Mucosa of descending colon (tissue), 3 donors: ENCODE measurements at regions not wholly inside any gene's neighbourhood (a gene's known extent, or its start where the extent isn't known, plus 50 kb on each side); places are given as distances from the start of the nearest gene placed in this dataset.

ENCODE experiments used
- ATAC-seq: fragments of 200-7000 bp; cut with Tn5 transposase; one replicate; pipeline ENCODE4 v1.9.1; 2020; ENCODE audit warnings: mild to moderate bottlenecking, moderate library complexity
- DNase-seq, 3 donors: peaks; one replicate each; pipeline ENCODE4 v3.0.0-alpha.2; 2020
- H3K36me3 ChIP-seq: fragments of 200-600 bp; one replicate; pipeline ENCODE4 v1.8.0; 2021; ENCODE audit warnings: low read depth, mild to moderate bottlenecking
- H3K4me1 ChIP-seq: fragments of 200-600 bp; one replicate; pipeline ENCODE4 v1.8.0; 2021; ENCODE audit warnings: low read depth, mild to moderate bottlenecking
- H3K4me3 ChIP-seq: fragments of 200-600 bp; one replicate; pipeline ENCODE4 v1.8.0; 2021; ENCODE audit warnings: mild to moderate bottlenecking
- H3K9me3 ChIP-seq: fragments of 200-600 bp; one replicate; pipeline ENCODE4 v1.8.0; 2021; ENCODE audit warnings: mild to moderate bottlenecking
- intact Hi-C, 2 donors: fragments of 100-400 bp; cut with DNase I in 1 of 2; cut with micrococcal nuclease in 1 of 2; formaldehyde crosslinking; loops; one replicate each; pipeline versions ENCODE4 v1.11.0 to v1.11.1; 2022; cut with DNase I, micrococcal nuclease
- TF ChIP-seq, protein P1 (sequence below): fragments of 200-600 bp; IDR thresholded peaks from one replicate; pipeline ENCODE4 v1.8.0; 2022; ENCODE audit warnings: antibody characterized with exemption, mild to moderate bottlenecking
- donor health status: DM: no; HTN: no; CAD: no; lungs with moderate emphysema.
- donor health status: DM: no; HTN: no; CAD: no.
- donor health status: DM: no; HTN: yes; CAD: no.

GRCh38 chr2:51291762-51292551 is 260.0 kb upstream of the NRXN1 start:
- intact Hi-C loops: no loop called here
- TF ChIP-seq, protein P1, sequence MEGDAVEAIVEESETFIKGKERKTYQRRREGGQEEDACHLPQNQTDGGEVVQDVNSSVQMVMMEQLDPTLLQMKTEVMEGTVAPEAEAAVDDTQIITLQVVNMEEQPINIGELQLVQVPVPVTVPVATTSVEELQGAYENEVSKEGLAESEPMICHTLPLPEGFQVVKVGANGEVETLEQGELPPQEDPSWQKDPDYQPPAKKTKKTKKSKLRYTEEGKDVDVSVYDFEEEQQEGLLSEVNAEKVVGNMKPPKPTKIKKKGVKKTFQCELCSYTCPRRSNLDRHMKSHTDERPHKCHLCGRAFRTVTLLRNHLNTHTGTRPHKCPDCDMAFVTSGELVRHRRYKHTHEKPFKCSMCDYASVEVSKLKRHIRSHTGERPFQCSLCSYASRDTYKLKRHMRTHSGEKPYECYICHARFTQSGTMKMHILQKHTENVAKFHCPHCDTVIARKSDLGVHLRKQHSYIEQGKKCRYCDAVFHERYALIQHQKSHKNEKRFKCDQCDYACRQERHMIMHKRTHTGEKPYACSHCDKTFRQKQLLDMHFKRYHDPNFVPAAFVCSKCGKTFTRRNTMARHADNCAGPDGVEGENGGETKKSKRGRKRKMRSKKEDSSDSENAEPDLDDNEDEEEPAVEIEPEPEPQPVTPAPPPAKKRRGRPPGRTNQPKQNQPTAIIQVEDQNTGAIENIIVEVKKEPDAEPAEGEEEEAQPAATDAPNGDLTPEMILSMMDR: no peak
- no peak for DNase-seq
- H3K4me3 ChIP-seq: no peak overlapping the region
- ATAC-seq: no peak
- no peaks in the 10 kb centered on the region for H3K36me3 ChIP-seq
- no peaks in the 10 kb centered on the region for H3K9me3 ChIP-seq
- no peaks in the 10 kb centered on the region for H3K4me1 ChIP-seq

GRCh38 chr2:51290725-51291124 is 258.8 kb upstream of the NRXN1 start:
- no peak for ATAC-seq
- H3K4me1 ChIP-seq: no peaks in the 10 kb centered on the region
- DNase-seq: no peak
- TF ChIP-seq, protein P1: no peak
- no peak overlapping the region for H3K4me3 ChIP-seq
- H3K9me3 ChIP-seq: no peaks in the 10 kb centered on the region
- intact Hi-C loops: no loop called here
- no peaks in the 10 kb centered on the region for H3K36me3 ChIP-seq

- ATAC-seq: no peak
- H3K36me3 ChIP-seq: no peaks in the 10 kb centered on the region
- no peak overlapping the region for H3K4me3 ChIP-seq
- intact Hi-C loops: no loop called here
- H3K4me1 ChIP-seq: no peaks in the 10 kb centered on the region
- no peaks in the 10 kb centered on the region for H3K9me3 ChIP-seq
- TF ChIP-seq, protein P1: no peak
- DNase-seq: no peak
These were observed 257.1 kb upstream of the NRXN1 start for GRCh38 chr2:51289045-51289444.

DNA sequence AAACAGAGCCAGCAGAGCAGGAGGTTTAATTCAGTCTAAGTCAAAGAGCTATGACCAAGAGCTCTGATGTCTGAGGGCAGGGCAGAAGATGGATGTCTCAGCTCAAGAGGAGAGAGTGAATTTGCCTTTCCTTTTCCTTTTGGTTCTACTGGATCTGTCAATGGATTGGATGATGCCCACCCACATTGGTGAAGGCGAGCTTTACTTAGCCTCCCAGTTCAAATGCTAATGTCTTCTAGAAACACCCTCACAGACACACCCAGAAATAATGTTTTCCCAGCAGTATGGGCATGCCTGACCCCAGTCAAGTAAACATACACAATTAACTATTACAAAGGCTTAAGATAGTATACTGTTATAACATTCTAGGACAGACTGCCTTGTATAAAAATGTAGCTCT is 236.3 kb upstream of the NRXN1 start:
- no peaks in the 10 kb centered on the region for H3K9me3 ChIP-seq
- TF ChIP-seq, protein P1: no peak
- no peaks in the 10 kb centered on the region for H3K4me1 ChIP-seq
- no peak overlapping the region for H3K4me3 ChIP-seq
- no peak for DNase-seq
- intact Hi-C loops: no loop called here
- ATAC-seq: no peak
- no peaks in the 10 kb centered on the region for H3K36me3 ChIP-seq

GRCh38 chr2:51265539-51265938 is 233.6 kb upstream of the NRXN1 start:
- Histone ChIP-seq H3K36me3 (no peaks in the 10 kb centered on the region), H3K9me3 (no peaks in the 10 kb centered on the region), H3K4me1 (no peaks in the 10 kb centered on the region), H3K4me3 (no peak overlapping the region)
- ATAC-seq (no peak), DNase-seq (no peak)
- TF ChIP-seq, protein P1: no peak
- intact Hi-C loops: no loop called here
